GM19324 (cell line): ENCODE measurements at regions not wholly inside any gene's neighbourhood (a gene's known extent, or its start where the extent isn't known, plus 50 kb on each side); places are given as distances from the start of the nearest gene placed in this dataset.

Source experiments
- ATAC-seq: cut with Tn5 transposase; IDR thresholded peaks from one replicate; pipeline ENCODE4 v1.9.1; 2021; ENCODE audit warnings: mild to moderate bottlenecking, moderate library complexity; ENCODE audit not compliant: unreplicated experiment, low FRiP score

- ATAC-seq, result no peak
Observed at GRCh38 chrX:39372115-39372514, 570.9 kb downstream of the MID1IP1 start.

GRCh38 chrX:39377157-39377556 is 575.9 kb downstream of the MID1IP1 start:
- no peak for ATAC-seq

- ATAC-seq, result no peak
Observed at GRCh38 chrX:39377773-39378172, 576.5 kb downstream of the MID1IP1 start.

- ATAC-seq, result no peak
Observed at GRCh38 chrX:39381422-39381821, 580.2 kb downstream of the MID1IP1 start.

- no peak for ATAC-seq
Observed at GRCh38 chrX:39384996-39385395, 583.7 kb downstream of the MID1IP1 start.

- ATAC-seq, result no peak
Observed at GRCh38 chrX:39388730-39389129, 587.5 kb downstream of the MID1IP1 start.

- ATAC-seq, result no peak
Observed at GRCh38 chrX:39396358-39396995, 595.2 kb downstream of the MID1IP1 start.

GRCh38 chrX:39397561-39398199 is 596.4 kb downstream of the MID1IP1 start:
- ATAC-seq, result no peak

GRCh38 chrX:39398215-39398962 is 597.1 kb downstream of the MID1IP1 start:
- ATAC-seq, result no peak

GRCh38 chrX:39398963-39399261 is 597.7 kb downstream of the MID1IP1 start:
- no peak for ATAC-seq

GRCh38 chrX:39399387-39399786 is 598.1 kb downstream of the MID1IP1 start:
- ATAC-seq, result no peak

- no peak for ATAC-seq
Observed at GRCh38 chrX:39401483-39402110, 600.3 kb downstream of the MID1IP1 start.

- ATAC-seq, result no peak
Observed at GRCh38 chrX:39402158-39402557, 600.9 kb downstream of the MID1IP1 start.

- ATAC-seq, result no peak
Observed at GRCh38 chrX:39406799-39407198, 605.5 kb downstream of the MID1IP1 start.

- ATAC-seq, result no peak
Observed at GRCh38 chrX:39409246-39409917, 608.1 kb downstream of the MID1IP1 start.

- ATAC-seq, result no peak
Observed at GRCh38 chrX:39414290-39414854, 613.1 kb downstream of the MID1IP1 start.

- ATAC-seq, result no peak
Observed at GRCh38 chrX:39416547-39417260, 615.4 kb downstream of the MID1IP1 start.

GRCh38 chrX:39418254-39418704 is 617.0 kb downstream of the MID1IP1 start:
- no peak for ATAC-seq

- no peak for ATAC-seq
Observed at GRCh38 chrX:39418731-39419638, 617.7 kb downstream of the MID1IP1 start.
